HG02981 (cell line): ENCODE measurements at regions not wholly inside any gene's neighbourhood (a gene's known extent, or its start where the extent isn't known, plus 50 kb on each side); places are given as distances from the start of the nearest gene placed in this dataset.

Experiments
- ATAC-seq: cut with Tn5 transposase; IDR thresholded peaks from one replicate; pipeline ENCODE4 v1.9.1; 2021; ENCODE audit warnings: mild to moderate bottlenecking, moderate library complexity; ENCODE audit not compliant: unreplicated experiment

- no peak for ATAC-seq
Observed at GRCh38 chr6:147755999-147756398, 247.5 kb downstream of the SAMD5 start.

- ATAC-seq: no peak
Observed at GRCh38 chr6:147756891-147757290, 248.4 kb downstream of the SAMD5 start.

GRCh38 chr6:147757291-147757690, 248.8 kb downstream of the SAMD5 start:
- no peak for ATAC-seq

GRCh38 chr6:147758303-147758702, 249.8 kb downstream of the SAMD5 start:
- ATAC-seq: no peak

GRCh38 chr6:147759093-147759492, 250.6 kb downstream of the SAMD5 start:
- no peak for ATAC-seq

- no peak for ATAC-seq
Observed at GRCh38 chr6:147759536-147759935, 251.0 kb downstream of the SAMD5 start.

GRCh38 chr6:147765541-147765940, 257.1 kb downstream of the SAMD5 start:
- ATAC-seq: no peak

GRCh38 chr6:147768969-147769368, 260.5 kb downstream of the SAMD5 start:
- no peak for ATAC-seq

GRCh38 chr6:147769496-147770087, 261.1 kb downstream of the SAMD5 start:
- ATAC-seq: no peak

- no peak for ATAC-seq
Observed at GRCh38 chr6:147770221-147770620, 261.7 kb downstream of the SAMD5 start.

GRCh38 chr6:147772724-147773123, 264.2 kb downstream of the SAMD5 start:
- ATAC-seq: no peak

- no peak for ATAC-seq
Observed at GRCh38 chr6:147774856-147775255, 266.4 kb downstream of the SAMD5 start.

- ATAC-seq: no peak
Observed at GRCh38 chr6:147776631-147777213, 268.2 kb downstream of the SAMD5 start.

- ATAC-seq: no peak
Observed at GRCh38 chr6:147779624-147780023, 271.1 kb downstream of the SAMD5 start.

- no peak for ATAC-seq
Observed at GRCh38 chr6:147782302-147782701, 273.8 kb downstream of the SAMD5 start.

- no peak for ATAC-seq
Observed at GRCh38 chr6:147784371-147784770, 275.9 kb downstream of the SAMD5 start.

- ATAC-seq: no peak
Observed at GRCh38 chr6:147787417-147787816, 278.9 kb downstream of the SAMD5 start.

GRCh38 chr6:147789430-147789947, 281.0 kb downstream of the SAMD5 start:
- no peak for ATAC-seq

GRCh38 chr6:147793871-147794643, 285.6 kb downstream of the SAMD5 start:
- no peak for ATAC-seq

GRCh38 chr6:147802459-147802858, 294.0 kb downstream of the SAMD5 start:
- ATAC-seq: no peak

GRCh38 chr6:147805155-147805554, 296.7 kb downstream of the SAMD5 start:
- no peak for ATAC-seq

- ATAC-seq: no peak
Observed at GRCh38 chr6:147806697-147807096, 298.2 kb downstream of the SAMD5 start.
